ENCODE measurements at regions not wholly inside any gene's neighbourhood (a gene's known extent, or its start where the extent isn't known, plus 50 kb on each side); places are given as distances from the start of the nearest gene placed in this dataset.
A peak's percentile ranks its signal among the peaks of the same experiment; 100 is the strongest.

- Histone ChIP-seq H3K4me1 (peaks cover 0 to 27% (median 3%) of the 10 kb centered on the region in 4 donors), H3K36me3 (no peaks in the 10 kb centered on the region), H3K27ac (peak overlapping the region; percentile 70 to 76 (median 74)), H3K9me3 (no peaks in the 10 kb centered on the region), H3K27me3 (no peaks in the 10 kb centered on the region), H3K4me3 (no peak overlapping the region)
- 28% methylated on average over 3 of the region's 3 CpGs for WGBS (ENCODE audit: insufficient coverage, low coverage, low lambda C conversion rate, missing lambda C conversion rate)
- TF ChIP-seq, protein P1, sequence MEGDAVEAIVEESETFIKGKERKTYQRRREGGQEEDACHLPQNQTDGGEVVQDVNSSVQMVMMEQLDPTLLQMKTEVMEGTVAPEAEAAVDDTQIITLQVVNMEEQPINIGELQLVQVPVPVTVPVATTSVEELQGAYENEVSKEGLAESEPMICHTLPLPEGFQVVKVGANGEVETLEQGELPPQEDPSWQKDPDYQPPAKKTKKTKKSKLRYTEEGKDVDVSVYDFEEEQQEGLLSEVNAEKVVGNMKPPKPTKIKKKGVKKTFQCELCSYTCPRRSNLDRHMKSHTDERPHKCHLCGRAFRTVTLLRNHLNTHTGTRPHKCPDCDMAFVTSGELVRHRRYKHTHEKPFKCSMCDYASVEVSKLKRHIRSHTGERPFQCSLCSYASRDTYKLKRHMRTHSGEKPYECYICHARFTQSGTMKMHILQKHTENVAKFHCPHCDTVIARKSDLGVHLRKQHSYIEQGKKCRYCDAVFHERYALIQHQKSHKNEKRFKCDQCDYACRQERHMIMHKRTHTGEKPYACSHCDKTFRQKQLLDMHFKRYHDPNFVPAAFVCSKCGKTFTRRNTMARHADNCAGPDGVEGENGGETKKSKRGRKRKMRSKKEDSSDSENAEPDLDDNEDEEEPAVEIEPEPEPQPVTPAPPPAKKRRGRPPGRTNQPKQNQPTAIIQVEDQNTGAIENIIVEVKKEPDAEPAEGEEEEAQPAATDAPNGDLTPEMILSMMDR (IDR thresholded peaks at IDR 0.05) = no peak
- no peak for TF ChIP-seq POLR2A (IDR thresholded peaks at IDR 0.05)
- intact Hi-C loops (cut with DNase I) = no loop called here
- ATAC-seq (peak; percentile 77 to 88 (median 83)), DNase-seq (peak in 1 of 3 donors; percentile 51)
Observed at GRCh38 chr14:53888535-53889386, 67.9 kb downstream of the BMP4 start.

DNA sequence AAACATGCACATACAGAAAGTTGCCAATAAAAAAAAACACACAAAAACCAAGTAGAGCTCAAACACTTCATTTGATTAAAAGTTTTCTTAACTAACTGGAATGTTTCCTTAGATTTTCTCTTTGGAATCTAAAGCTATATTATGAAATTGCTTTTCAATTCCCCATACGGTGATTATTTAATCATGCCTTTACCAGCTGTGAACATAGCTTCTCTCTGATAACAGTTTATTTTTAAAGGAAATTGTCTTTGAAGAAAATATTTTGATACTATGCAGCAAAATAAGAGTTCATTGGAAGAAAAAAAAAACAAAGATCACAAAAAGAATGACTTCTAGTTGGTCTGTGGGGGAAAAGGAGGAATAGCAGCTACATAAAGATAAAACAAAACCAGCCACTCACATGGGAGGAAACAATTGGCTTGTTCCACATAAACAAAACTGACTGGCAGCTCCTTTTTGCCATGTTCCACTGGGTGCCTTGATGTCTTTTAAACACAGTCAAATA, 71.4 kb downstream of the BMP4 start:
- 77% methylated on average over 1 of the region's 1 CpG for WGBS (ENCODE audit: insufficient coverage, low coverage, low lambda C conversion rate, missing lambda C conversion rate)
- Histone ChIP-seq H3K4me1 (peaks cover 0 to 26% (median 6%) of the 10 kb centered on the region in 4 donors), H3K27me3 (no peaks in the 10 kb centered on the region), H3K27ac (no peak overlapping the region), H3K4me3 (no peak overlapping the region), H3K36me3 (no peaks in the 10 kb centered on the region), H3K9me3 (no peaks in the 10 kb centered on the region)
- TF ChIP-seq, protein P1 (IDR thresholded peaks at IDR 0.05) = no peak
- TF ChIP-seq POLR2A (IDR thresholded peaks at IDR 0.05) = no peak
- ATAC-seq (no peak), DNase-seq (no peak)
- intact Hi-C loops (cut with DNase I) = no loop called here

DNA sequence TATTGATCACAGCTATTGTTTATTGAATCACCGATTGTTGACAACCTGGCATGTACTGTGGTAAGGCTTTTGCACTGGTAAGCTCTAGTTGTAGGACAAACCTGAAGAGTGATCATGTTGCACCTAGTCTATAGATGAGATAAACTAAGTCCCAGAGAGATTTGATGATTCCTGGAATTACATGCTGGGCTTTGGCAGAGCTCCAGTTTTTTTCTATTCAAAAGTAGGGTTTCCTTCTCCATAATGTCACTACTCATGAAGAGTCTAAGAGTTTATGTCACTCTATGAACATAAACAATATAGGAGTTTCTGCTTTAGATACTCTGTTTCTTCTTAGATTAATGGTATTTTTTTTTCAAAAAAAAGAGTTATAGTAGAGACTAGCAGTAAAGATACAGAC, 72.0 kb downstream of the BMP4 start:
- Histone ChIP-seq H3K9me3 (no peaks in the 10 kb centered on the region), H3K27ac (no peak overlapping the region), H3K27me3 (no peaks in the 10 kb centered on the region), H3K36me3 (no peaks in the 10 kb centered on the region), H3K4me3 (no peak overlapping the region), H3K4me1 (peaks cover 0 to 20% (median 4%) of the 10 kb centered on the region in 4 donors)
- no peak for ATAC-seq
- 33% methylated on average over 1 of the region's 1 CpG for WGBS (ENCODE audit: insufficient coverage, low coverage, low lambda C conversion rate, missing lambda C conversion rate)
- intact Hi-C loops (cut with DNase I) = no loop called here
- no peak for DNase-seq
- TF ChIP-seq POLR2A (IDR thresholded peaks at IDR 0.05) = no peak
- TF ChIP-seq, protein P1 (IDR thresholded peaks at IDR 0.05) = no peak

DNA sequence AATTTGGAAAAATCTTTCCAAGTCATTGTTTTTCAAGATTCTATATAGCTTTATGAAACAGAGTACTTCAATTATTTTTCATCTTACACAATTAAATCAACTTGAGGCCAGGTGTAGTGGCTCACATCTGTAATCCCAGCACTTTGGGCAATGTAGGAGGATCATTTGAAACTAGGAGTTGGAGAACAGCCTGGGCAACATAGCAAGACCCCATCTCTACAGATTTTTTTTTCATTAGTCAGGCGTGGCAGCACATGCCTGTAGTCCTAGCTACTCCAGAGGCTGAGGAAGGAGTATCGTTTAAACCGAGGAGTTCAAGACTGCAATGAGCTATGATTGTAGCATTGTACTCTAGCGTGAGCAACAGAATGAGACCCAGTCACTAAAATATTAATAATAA, 72.9 kb downstream of the BMP4 start:
- no peak for TF ChIP-seq POLR2A (IDR thresholded peaks at IDR 0.05)
- TF ChIP-seq, protein P1 (IDR thresholded peaks at IDR 0.05) = no peak
- 91% methylated on average over 4 of the region's 4 CpGs for WGBS (ENCODE audit: insufficient coverage, low coverage, low lambda C conversion rate, missing lambda C conversion rate)
- Histone ChIP-seq H3K36me3 (no peaks in the 10 kb centered on the region), H3K27me3 (no peaks in the 10 kb centered on the region), H3K9me3 (no peaks in the 10 kb centered on the region), H3K4me1 (peaks cover 0 to 15% (median 3%) of the 10 kb centered on the region in 4 donors), H3K27ac (no peak overlapping the region), H3K4me3 (no peak overlapping the region)
- DNase-seq = no peak
- intact Hi-C loops (cut with DNase I) = no loop called here
- no peak for ATAC-seq
